ENCODE measurements at regions not wholly inside any gene's neighbourhood (a gene's known extent, or its start where the extent isn't known, plus 50 kb on each side); places are given as distances from the start of the nearest gene placed in this dataset.

- TF ChIP-seq EZH2 (IDR thresholded peaks at IDR 0.05; ENCODE audit: borderline replicate concordance, low read depth, low read length, poor library complexity, severe bottlenecking) (no peak), CTCF (conservative IDR thresholded peaks at IDR 0.05; ENCODE audit: low read depth, low read length) (peak; percentile 33)
Measured at GRCh38 chr1:230581446-230582079, 60.7 kb upstream of the COG2 start.

All from A673 (cell line).